Parathyroid adenoma (tissue), 2 donors: ENCODE measurements at regions not wholly inside any gene's neighbourhood (a gene's known extent, or its start where the extent isn't known, plus 50 kb on each side); places are given as distances from the start of the nearest gene placed in this dataset.

Source experiments
- H2AFZ ChIP-seq: fragments of 300-600 bp; sonication (generic); one replicate; pipeline ENCODE4 v1.7.0; 2017; ENCODE audit warnings: antibody characterized with exemption, mild to moderate bottlenecking
- H3K27ac ChIP-seq: fragments of 300-600 bp; sonication (generic); one replicate; pipeline ENCODE4 v1.7.0; 2017
- H3K27me3 ChIP-seq: fragments of 300-600 bp; sonication (generic); one replicate; pipeline ENCODE4 v1.7.0; 2017; ENCODE audit warnings: low read length; ENCODE audit not compliant: control insufficient read depth, insufficient read depth
- H3K36me3 ChIP-seq: fragments of 300-600 bp; sonication (generic); one replicate; pipeline ENCODE4 v1.7.0; 2017; ENCODE audit warnings: low read length; ENCODE audit not compliant: control insufficient read depth, insufficient read depth
- H3K4me1 ChIP-seq: fragments of 300-600 bp; sonication (generic); one replicate; pipeline ENCODE4 v1.7.0; 2017; ENCODE audit warnings: control low read depth
- H3K4me2 ChIP-seq: fragments of 300-600 bp; sonication (generic); one replicate; pipeline ENCODE4 v1.7.0; 2017; ENCODE audit warnings: low read length
- H3K4me3 ChIP-seq: fragments of 300-600 bp; sonication (generic); one replicate; pipeline ENCODE4 v1.7.0; 2017; ENCODE audit warnings: low read depth, low read length
- H3K79me2 ChIP-seq: fragments of 300-600 bp; sonication (generic); one replicate; pipeline ENCODE4 v1.7.0; 2017; ENCODE audit warnings: control low read depth
- H3K9ac ChIP-seq: fragments of 300-600 bp; sonication (generic); one replicate; pipeline ENCODE4 v1.7.0; 2017; ENCODE audit warnings: mild to moderate bottlenecking
- H3K9me3 ChIP-seq: fragments of 300-600 bp; sonication (generic); one replicate; pipeline ENCODE4 v1.7.0; 2017; ENCODE audit warnings: low read length; ENCODE audit not compliant: control insufficient read depth
- TF ChIP-seq, protein P1 (sequence below): fragments of 300-600 bp; sonication (generic); IDR thresholded peaks from one replicate; pipeline ENCODE4 v1.7.0; 2017; ENCODE audit warnings: antibody characterized with exemption, mild to moderate bottlenecking
- donor health status: primary hyperparathyroidism.

GRCh38 chr11:70544067-70544773 lies 145.9 kb downstream of the CTTN start:
- Histone ChIP-seq H3K27me3 (no peaks in the 10 kb centered on the region), H3K9ac (no peak overlapping the region), H3K79me2 (no peaks in the 10 kb centered on the region), H3K4me1 (no peaks in the 10 kb centered on the region), H3K36me3 (no peaks in the 10 kb centered on the region), H3K4me2 (no peak overlapping the region), H3K4me3 (no peak overlapping the region), H2AFZ (no peak overlapping the region), H3K27ac (no peak overlapping the region), H3K9me3 (no peaks in the 10 kb centered on the region)
- TF ChIP-seq, protein P1, sequence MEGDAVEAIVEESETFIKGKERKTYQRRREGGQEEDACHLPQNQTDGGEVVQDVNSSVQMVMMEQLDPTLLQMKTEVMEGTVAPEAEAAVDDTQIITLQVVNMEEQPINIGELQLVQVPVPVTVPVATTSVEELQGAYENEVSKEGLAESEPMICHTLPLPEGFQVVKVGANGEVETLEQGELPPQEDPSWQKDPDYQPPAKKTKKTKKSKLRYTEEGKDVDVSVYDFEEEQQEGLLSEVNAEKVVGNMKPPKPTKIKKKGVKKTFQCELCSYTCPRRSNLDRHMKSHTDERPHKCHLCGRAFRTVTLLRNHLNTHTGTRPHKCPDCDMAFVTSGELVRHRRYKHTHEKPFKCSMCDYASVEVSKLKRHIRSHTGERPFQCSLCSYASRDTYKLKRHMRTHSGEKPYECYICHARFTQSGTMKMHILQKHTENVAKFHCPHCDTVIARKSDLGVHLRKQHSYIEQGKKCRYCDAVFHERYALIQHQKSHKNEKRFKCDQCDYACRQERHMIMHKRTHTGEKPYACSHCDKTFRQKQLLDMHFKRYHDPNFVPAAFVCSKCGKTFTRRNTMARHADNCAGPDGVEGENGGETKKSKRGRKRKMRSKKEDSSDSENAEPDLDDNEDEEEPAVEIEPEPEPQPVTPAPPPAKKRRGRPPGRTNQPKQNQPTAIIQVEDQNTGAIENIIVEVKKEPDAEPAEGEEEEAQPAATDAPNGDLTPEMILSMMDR, result no peak

GRCh38 chr11:70544774-70545609 lies 146.7 kb downstream of the CTTN start:
- no peak overlapping the region for H3K4me3 ChIP-seq
- no peaks in the 10 kb centered on the region for H3K9me3 ChIP-seq
- no peaks in the 10 kb centered on the region for H3K27me3 ChIP-seq
- no peak overlapping the region for H2AFZ ChIP-seq
- H3K4me1 ChIP-seq, result no peaks in the 10 kb centered on the region
- H3K79me2 ChIP-seq, result no peaks in the 10 kb centered on the region
- H3K27ac ChIP-seq, result no peak overlapping the region
- TF ChIP-seq, protein P1, result no peak
- no peak overlapping the region for H3K4me2 ChIP-seq
- no peak overlapping the region for H3K9ac ChIP-seq
- H3K36me3 ChIP-seq, result no peaks in the 10 kb centered on the region

GRCh38 chr11:70545610-70545912 lies 147.2 kb downstream of the CTTN start:
- no peak overlapping the region for H3K9ac ChIP-seq
- TF ChIP-seq, protein P1, result no peak
- no peak overlapping the region for H3K4me3 ChIP-seq
- H2AFZ ChIP-seq, result no peak overlapping the region
- no peak overlapping the region for H3K27ac ChIP-seq
- H3K4me1 ChIP-seq, result no peaks in the 10 kb centered on the region
- H3K36me3 ChIP-seq, result no peaks in the 10 kb centered on the region
- no peaks in the 10 kb centered on the region for H3K9me3 ChIP-seq
- no peak overlapping the region for H3K4me2 ChIP-seq
- no peaks in the 10 kb centered on the region for H3K27me3 ChIP-seq
- H3K79me2 ChIP-seq, result no peaks in the 10 kb centered on the region

- Histone ChIP-seq H3K9ac (no peak overlapping the region), H3K79me2 (no peaks in the 10 kb centered on the region), H3K9me3 (no peaks in the 10 kb centered on the region), H3K4me2 (no peak overlapping the region), H3K27me3 (no peaks in the 10 kb centered on the region), H3K27ac (no peak overlapping the region), H2AFZ (no peak overlapping the region), H3K36me3 (no peaks in the 10 kb centered on the region), H3K4me3 (no peak overlapping the region), H3K4me1 (no peaks in the 10 kb centered on the region)
- TF ChIP-seq, protein P1, result no peak
Observed at GRCh38 chr11:70546191-70546940, 148.0 kb downstream of the CTTN start.
